AG04450 (cell line): ENCODE measurements at regions not wholly inside any gene's neighbourhood (a gene's known extent, or its start where the extent isn't known, plus 50 kb on each side); places are given as distances from the start of the nearest gene placed in this dataset. TPM values are rescaled to one million over a fixed set of nuclear protein-coding genes. Genes with fewer than 3 reads are reported as not detected.

Experiments
- CTCF ChIA-PET: fragments of 300-600, 350-600 bp; formaldehyde crosslinking; extraction: SDS; loops from one replicate; lab custom pipeline; 2022; ENCODE audit warnings: antibody characterized with exemption, inconsistent platforms; lab: Charles Lee
- POLR2A ChIA-PET: fragments of 350-600 bp; formaldehyde crosslinking; extraction: SDS; loops from one replicate; lab custom pipeline; 2021; ENCODE audit warnings: antibody characterized with exemption, inconsistent platforms; lab: Yijun Ruan, JAX
- DNase-seq: peaks from one replicate; pipeline ENCODE4 v3.0.0-alpha.2; 2011; ENCODE audit warnings: low read depth, low spot score
- H3K27ac ChIP-seq: one replicate; pipeline ENCODE4 v1.5.1; 2012; ENCODE audit warnings: low read depth, low read length, control low read depth
- H3K27me3 ChIP-seq: one replicate; pipeline ENCODE4 v1.6.0; 2012; ENCODE audit warnings: low read length; ENCODE audit not compliant: control insufficient read depth, insufficient read depth
- H3K4me3 ChIP-seq: 2 replicates; pipeline ENCODE4 v1.5.1; 2011; ENCODE audit warnings: mild to moderate bottlenecking, low read depth, low read length, control low read depth
- H3K9me3 ChIP-seq: 2 replicates; pipeline ENCODE4 v1.5.1; 2012; ENCODE audit warnings: low read length; ENCODE audit not compliant: control insufficient read depth, insufficient read depth
- small RNA-seq: library from RNA; depleted of rRNA; stranded (forward); fragments of <200 nt; gene quantifications from one replicate; pipeline ENCODE3, GENCODE V24; 2012; ENCODE audit warnings: low read depth; ENCODE audit not compliant: insufficient read length
- TF ChIP-seq, protein P1 (sequence below): IDR thresholded peaks from 2 replicates; pipeline ENCODE4 v1.5.1; 2011; ENCODE audit warnings: low read depth, low read length, control low read depth, inconsistent platforms

DNA sequence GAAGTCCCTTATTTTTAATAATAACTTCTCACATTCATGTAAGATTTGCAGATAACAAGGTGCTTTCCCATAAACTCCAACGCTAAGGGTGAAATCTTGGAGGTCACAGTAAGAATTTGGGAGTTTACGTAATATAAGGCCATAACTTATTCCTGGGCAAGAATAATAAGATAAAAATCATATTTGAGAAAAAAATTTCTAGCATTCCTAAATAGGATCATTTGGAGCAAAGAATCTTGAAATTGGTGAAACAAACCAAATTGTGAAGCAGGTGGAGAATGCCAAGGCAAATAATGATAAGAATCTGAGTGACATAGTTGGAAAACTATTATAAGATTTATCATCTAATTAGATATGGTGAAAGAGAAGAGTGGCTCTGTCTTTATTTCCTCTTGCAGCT is 50.4 kb upstream of the FGF16 start:
- Histone ChIP-seq H3K27me3 (no peaks in the 10 kb centered on the region), H3K9me3 (no peaks in the 10 kb centered on the region), H3K4me3 (no peak overlapping the region), H3K27ac (no peak overlapping the region)
- ChIA-PET CTCF (no interaction called here), POLR2A (no interaction called here)
- DNase-seq, result no peak
- TF ChIP-seq, protein P1, sequence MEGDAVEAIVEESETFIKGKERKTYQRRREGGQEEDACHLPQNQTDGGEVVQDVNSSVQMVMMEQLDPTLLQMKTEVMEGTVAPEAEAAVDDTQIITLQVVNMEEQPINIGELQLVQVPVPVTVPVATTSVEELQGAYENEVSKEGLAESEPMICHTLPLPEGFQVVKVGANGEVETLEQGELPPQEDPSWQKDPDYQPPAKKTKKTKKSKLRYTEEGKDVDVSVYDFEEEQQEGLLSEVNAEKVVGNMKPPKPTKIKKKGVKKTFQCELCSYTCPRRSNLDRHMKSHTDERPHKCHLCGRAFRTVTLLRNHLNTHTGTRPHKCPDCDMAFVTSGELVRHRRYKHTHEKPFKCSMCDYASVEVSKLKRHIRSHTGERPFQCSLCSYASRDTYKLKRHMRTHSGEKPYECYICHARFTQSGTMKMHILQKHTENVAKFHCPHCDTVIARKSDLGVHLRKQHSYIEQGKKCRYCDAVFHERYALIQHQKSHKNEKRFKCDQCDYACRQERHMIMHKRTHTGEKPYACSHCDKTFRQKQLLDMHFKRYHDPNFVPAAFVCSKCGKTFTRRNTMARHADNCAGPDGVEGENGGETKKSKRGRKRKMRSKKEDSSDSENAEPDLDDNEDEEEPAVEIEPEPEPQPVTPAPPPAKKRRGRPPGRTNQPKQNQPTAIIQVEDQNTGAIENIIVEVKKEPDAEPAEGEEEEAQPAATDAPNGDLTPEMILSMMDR, result no peak

Small RNA genes lying in the stretch of these regions (small RNA-seq; reads per million reads assigned to genes)
- gene MIR325, result not detected
- gene RNA5SP509, result not detected
